Activated CD8-positive, alpha-beta memory T cell treated with anti-CD3 and anti-CD28 coated beads for 4 hours (primary cell): ENCODE measurements at regions not wholly inside any gene's neighbourhood (a gene's known extent, or its start where the extent isn't known, plus 50 kb on each side); places are given as distances from the start of the nearest gene placed in this dataset.
"Not testable (repeated sequence)": the region's sequence is repeated elsewhere in the genome, so short reads cannot be mapped to it uniquely, and the experiment has no call there.

Experiments
- DNase-seq, 2 donors: peaks; one replicate each; pipeline ENCODE4 v3.0.0-alpha.2; 2020; ENCODE audit warnings: low read depth in 2 of 2

DNA sequence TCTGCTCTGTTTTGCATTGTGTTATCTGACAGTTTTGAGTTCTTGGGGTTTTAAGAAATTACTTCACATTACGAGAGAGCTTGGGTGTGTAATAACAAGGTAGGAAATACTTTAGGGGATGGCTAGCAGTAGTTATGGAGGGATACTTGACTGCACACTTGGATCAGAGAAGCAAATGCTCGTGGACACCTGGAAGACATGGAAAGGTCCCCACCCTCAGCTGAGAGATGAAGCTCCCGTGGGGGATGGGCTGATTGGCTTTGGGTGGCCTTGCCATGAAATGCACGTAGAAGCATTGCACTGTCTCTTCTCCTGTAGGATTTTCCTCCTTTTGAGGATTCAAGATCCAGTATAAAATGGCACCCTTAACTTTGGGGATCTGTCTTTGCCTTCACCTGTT is 61.5 kb upstream of the UNC93A start:
- no peak for DNase-seq

DNA sequence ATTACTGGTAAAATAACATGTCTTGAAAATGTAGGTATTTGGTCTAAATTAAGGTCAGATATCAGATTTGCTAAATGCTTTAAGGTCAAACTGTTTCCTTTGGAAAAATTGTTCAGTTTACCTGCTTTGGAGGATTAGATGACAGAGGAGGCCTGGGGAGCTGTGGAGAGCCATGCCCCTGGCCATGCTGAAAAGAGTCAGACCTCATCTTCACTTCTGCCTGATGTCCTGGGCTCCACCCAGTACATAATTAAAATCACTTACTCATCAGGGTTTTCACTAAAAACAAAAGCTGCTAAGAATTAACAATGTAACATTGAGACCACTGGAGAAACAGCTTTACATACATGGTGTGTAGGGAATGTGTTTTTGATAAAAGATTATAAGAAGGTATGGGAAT is 60.8 kb upstream of the UNC93A start:
- DNase-seq: no peak

DNA sequence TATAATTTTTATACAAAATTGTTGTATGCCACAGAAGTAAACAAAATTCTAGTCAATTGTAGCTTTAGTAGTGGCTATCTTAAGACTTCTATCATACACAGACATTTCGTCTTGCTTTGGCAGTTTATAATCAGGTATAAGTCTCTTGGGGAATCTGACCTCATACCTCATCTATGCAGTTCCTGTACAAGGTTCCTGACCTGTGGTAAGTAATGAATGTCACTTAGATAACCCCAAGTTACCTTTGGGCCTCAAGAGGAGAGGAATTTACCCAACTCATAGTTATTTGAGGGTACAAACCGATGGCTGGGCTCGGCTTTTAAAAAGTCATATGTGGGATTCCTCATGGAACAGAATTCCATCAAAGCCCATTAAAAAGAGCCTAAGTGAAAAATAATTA is 58.8 kb upstream of the UNC93A start:
- no peak for DNase-seq

DNA sequence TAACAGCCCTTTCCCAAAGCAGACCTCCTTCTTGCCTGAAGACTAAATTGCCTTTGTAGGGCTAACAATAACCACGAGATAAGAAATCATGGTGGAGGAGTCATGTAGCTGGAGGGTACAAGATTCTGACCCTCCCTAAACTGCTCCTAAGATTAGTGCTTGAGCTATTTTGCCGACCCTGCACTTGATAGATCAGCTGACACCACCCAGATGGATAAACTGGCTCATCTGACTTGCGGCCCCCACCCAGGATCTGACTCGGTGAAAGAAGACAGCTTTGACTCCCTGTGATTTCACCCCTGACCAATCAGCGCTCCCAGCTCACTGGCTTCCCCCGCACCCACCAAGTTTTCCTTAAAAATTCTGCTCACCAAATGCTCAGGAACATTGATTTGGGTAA is 57.6 kb upstream of the UNC93A start:
- no peak for DNase-seq

DNA sequence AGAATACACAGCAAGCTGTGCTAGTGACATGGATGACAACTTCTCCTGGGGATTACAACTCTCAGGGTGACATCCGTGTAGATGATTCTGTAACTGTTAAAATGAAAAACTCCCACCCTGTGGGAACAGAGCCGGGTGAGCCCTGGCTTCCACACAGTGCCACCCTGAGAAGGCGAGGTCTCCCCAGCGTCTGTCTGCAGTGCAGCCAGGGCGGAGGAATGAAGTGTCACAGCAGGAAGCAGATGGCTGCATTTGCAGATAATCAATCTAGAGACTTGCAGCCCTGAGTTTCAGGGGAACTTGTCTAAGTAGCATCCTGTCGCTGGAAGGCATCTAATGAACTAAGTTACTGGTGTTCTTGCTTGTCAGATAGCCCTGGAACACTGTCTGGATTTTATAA is 56.5 kb upstream of the UNC93A start:
- DNase-seq: not testable (repeated sequence)

DNA sequence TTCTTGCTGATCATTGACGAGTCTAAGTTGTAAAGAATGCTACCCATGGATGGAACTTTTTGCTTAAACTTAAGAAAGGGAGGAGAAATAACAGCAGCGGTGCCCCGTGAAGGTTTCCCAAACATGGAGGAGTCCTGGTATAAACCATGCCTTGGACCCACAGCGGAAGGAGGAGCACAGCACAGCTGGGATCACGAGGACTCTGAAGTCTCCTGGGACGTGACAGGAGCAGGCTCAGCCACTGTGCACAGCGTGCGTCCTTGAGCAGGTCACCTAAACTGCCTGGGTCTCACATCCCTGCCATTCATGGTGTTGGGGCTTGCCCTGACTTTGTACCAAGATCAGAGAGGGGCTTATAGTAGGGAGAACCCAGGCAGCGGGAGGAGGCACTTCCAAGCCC is 56.1 kb upstream of the UNC93A start:
- DNase-seq: no peak

DNA sequence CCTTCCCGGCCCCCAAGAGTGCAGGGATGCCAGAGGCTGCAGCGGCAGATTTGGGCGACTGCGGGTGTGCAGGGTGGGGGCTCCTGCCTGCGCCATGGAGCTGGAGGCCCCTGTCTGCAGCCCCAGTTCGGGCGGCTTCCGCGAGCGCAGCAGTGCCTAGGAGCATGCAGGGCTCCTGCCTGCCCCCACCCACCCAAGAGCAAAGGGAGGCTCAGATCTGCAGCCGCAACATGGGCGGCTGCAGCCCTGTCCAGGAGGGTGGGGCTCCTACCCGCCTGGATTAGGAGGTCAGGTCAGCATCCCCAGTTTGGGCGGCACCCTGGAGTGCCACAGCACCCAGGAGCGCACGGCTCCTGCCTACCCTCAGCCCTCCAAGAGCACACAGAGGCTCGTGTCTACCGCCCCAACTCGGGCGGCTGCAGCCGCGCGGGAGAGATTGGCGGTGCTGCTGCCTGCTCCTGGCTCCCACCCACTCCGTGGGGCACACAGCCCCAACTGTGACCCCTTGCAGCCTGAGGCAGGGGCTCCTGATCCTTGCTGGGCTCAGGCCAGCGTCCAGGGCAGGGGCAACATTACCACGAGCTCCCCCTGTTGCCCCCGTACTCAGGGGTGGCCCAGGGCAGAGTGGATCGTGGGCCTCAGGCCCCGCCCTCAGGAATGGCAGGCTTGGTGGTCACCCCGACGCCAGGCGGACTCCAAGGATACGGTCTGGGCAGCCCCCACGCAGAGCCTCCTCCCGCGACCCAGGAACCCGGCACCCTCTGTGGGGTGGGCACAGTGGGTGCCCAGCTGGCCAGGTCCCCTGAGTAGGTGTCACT is 55.5 kb upstream of the UNC93A start:
- no peak for DNase-seq

DNA sequence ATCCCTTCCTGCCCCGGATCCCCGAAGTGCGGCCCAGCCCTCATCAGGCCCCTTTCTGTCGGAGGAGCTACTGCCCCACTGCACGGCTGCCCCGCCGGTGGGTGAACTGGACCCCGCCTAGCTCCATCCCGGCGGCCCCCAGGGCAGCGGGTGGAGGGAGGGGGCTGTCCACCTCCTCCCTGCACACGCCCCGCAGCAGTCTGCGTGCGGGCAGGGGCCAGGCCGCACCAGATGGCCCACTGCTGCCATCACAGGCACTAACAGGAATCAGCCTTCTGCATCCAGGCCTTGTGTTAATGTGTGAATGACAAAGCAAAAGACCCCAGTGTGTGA is 54.9 kb upstream of the UNC93A start:
- no peak for DNase-seq

DNA sequence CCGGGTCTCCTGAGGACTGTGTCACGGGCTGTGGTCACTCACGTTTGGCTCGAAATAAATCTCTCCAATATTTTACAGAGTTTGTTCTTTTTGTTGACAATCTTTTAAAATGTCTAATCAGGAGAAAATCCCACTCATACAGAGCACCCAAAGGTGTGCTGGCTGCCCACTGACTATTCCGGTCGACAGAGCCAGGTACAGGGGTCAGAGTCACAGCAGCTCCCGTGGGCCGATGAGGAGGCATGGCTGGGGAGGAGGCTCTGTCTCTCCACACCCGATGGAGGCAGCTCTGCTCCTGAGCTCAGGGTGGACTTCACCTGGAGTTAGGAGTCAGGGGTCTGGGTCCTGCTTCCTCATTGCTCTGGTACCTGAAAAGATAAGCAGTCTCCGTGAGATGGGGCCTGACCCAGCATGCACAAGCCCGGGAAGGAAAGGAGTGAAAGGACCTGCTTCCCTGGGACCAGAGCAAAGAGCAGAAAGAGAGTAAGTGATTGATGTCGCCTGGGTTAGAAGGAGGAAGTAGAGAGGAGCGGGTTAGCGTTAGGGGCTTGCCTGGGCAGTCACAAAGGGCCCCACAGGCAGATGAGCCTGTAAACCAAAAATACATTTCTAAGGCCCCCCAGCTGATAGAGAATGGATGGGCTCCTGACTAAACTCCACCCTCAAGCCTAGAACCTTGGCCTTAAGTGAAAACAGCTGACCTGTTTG is 53.5 kb upstream of the UNC93A start:
- DNase-seq: no peak

DNA sequence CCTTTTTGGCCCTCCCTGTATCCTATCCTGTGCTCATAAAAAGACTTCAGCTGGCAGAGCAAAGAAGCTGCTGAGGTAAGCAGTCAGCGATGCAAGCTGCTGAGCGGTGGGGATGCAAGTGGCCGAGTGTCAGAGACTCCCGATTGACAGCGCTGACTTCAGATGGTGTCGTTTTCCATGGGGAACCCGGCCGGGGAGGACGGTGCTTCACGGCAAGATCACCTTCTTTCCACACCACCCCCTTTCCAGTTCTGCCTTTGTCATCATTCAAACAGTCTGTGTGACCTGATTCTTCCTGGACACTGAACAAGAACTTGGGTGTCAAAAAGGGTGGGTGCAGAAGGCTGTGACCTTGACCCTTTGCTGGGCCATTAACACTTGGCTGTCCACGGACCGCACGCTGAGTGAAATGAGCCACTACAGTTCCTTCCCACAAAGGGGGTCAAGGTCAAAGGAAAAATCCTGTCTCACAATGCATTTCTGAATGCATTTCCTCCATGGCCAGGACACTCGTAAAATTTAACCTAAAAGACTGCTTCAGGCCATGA is 52.9 kb upstream of the UNC93A start:
- no peak for DNase-seq

DNA sequence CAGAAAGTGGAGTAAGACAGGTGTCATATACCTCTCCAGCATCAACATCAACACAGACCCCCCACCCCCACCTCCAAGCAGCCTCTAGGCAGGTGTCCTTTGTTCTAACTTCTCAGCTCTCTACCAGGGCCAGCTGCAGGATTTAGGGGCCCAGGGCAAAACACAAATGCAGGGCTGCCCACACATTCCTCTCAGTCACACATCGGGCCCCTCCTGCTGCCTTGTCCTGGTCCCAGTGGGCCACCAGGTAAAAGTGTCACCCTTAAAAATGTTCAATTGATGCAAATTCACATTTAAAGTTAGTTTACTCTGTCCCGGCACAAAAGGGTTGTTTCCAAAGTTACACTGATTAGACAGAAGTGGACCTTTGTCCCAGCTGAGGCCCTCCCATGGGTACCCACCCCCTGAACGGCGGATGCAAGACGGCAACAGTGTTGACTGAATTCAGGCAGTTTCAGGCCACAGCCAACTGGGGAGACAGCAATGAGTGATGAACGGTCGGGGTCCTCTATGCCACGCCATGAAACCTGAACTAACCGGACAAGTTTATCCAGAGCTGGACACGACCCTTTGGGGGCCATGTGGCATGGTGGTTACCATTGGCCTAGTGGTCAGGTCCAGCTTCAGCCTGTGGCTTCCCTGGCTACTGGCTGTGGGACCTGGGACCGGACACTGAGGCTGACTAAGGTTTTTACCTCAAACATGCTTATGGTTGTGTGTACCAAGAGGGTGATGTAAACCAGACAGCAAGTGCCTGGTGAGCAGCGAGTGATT is 52.2 kb upstream of the UNC93A start:
- DNase-seq: no peak

DNA sequence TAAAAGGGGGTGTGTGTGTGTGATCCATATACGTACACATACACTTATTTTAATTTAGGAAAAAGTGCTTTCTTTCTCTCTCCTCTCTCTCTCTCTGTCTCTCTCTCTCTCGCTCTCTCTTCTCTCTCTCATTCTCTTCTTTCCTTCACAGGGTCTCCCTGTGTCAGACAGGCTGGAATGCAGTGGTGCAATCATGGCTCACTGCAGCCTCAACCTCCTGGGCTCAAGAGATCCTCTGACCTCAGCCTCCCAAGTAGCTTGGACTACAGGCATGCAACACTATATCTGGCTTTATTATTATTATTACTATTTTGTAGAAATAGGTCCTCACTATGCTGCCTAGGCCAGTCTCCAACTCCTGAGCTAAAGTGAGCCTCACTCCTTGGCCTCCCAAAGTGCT is 51.6 kb upstream of the UNC93A start:
- DNase-seq: not testable (repeated sequence)

DNA sequence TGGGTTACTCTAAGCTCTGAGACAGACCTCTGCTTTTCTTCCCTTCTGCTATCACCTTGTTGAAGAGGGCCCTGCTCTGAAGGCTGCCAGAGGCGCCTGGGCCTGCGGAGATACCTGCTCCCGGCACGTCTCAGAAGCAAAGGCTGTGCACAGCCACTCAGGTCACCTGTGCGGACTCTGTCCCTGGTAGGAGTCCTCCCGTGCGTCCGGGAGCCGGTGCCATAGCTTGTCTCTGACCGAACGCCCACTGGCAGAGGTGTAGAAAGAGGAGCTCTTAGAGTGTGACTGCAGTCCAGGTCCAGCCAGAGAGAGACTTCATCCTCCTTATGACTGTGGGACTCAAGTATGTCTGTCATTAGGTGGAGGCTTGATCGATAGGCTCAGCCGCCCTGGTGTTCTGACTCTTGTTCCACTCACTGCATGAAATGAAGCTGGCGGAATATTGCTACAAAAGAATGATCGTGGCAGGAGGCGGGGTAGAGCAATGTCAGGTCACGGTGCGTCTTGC is 51.0 kb upstream of the UNC93A start:
- DNase-seq: no peak
